HepG2 (cell line): ENCODE measurements at regions not wholly inside any gene's neighbourhood (a gene's known extent, or its start where the extent isn't known, plus 50 kb on each side); places are given as distances from the start of the nearest gene placed in this dataset.

Experiments
- ATAC-seq: fragments of 200-7000 bp; cut with Tn5 transposase; 3 replicates; pipeline ENCODE4 v1.9.1; 2020; ENCODE audit warnings: mild to moderate bottlenecking, moderate library complexity
- BruUV-seq: library from RNA; stranded (reverse); fragments of 400-500 nt; replicated peaks from 2 replicates; lab custom pipeline; 2021; lab: Mats Ljungman, UMichigan
- CTCF ChIA-PET: fragments of 300-600 bp; formaldehyde crosslinking; extraction: SDS; loops from one replicate; lab custom pipeline; 2021; ENCODE audit warnings: low total read pairs, inconsistent platforms, low intra/inter-chr PET ratio; lab: Yijun Ruan, JAX
- POLR2A ChIA-PET: fragments of 350-600 bp; sonication (Branson Sonifier 250); formaldehyde crosslinking; loops from one replicate; lab custom pipeline; 2020; ENCODE audit warnings: antibody characterized with exemption, inconsistent platforms; lab: Yijun Ruan, JAX
- DNase-seq: peaks from one replicate; pipeline ENCODE4 v3.0.0-alpha.2; 2015; ENCODE audit warnings: low spot score
- FAIRE-seq: peaks from 3 replicates; lab custom pipeline; 2011; peaks lifted over from hg19 to GRCh38; lab: Jason Lieb, UNC
- H2AFZ ChIP-seq: one replicate; pipeline ENCODE4 v1.6.1; 2011; ENCODE audit warnings: low read length, inconsistent platforms
- H3K27ac ChIP-seq: fragments of 300-600 bp; 3 replicates; pipeline ENCODE4 v1.8.0; 2011; ENCODE audit warnings: mixed run types, mild to moderate bottlenecking, mixed read lengths, low read length, inconsistent platforms; ENCODE audit not compliant: insufficient read depth; ENCODE audit errors: extremely low read length
- H3K27me3 ChIP-seq, 2 experiments: fragments of 200-600 bp in 1 of 2; 2 replicates in 1 of 2; 3 replicates in 1 of 2; pipeline versions ENCODE4 v1.6.0 to v1.8.0; 2011; ENCODE audit warnings: low read length in 2 of 2, mild to moderate bottlenecking in 2 of 2, moderate library complexity in 2 of 2, inconsistent platforms in 1 of 2; ENCODE audit not compliant: insufficient read depth in 2 of 2, control insufficient read depth in 1 of 2
- H3K36me3 ChIP-seq, 2 experiments: fragments of 200-600 bp in 1 of 2; replicated peaks in 1 of 2; 2 replicates in 1 of 2; 3 replicates in 1 of 2; pipeline versions ENCODE4 v1.5.1 to v1.8.0; 2011; ENCODE audit warnings: low read length in 2 of 2, inconsistent platforms in 1 of 2; ENCODE audit not compliant: insufficient read depth in 2 of 2, control insufficient read depth in 1 of 2
- H3K4me1 ChIP-seq: 2 replicates; pipeline ENCODE4 v1.5.1; 2012; ENCODE audit warnings: low read length, inconsistent platforms; ENCODE audit not compliant: insufficient read depth
- H3K4me2 ChIP-seq: 2 replicates; pipeline ENCODE4 v1.6.0; 2011; ENCODE audit warnings: low read depth, low read length, inconsistent platforms
- H3K4me3 ChIP-seq, 3 experiments: fragments of 200-600 bp in 1 of 3; sonication (generic), shearing (Covaris generic) in 1 of 3; replicated peaks in 1 of 3; 2 replicates each; pipeline ENCODE4 v1.5.1; 2011 to 2016; ENCODE audit warnings: low read length in 3 of 3, inconsistent platforms in 2 of 3, low read depth in 2 of 3, mild to moderate bottlenecking in 2 of 3, control low read depth in 1 of 3, mixed read lengths in 1 of 3; ENCODE audit not compliant: insufficient read depth in 1 of 3
- H3K79me2 ChIP-seq: one replicate; pipeline ENCODE4 v1.6.1; 2011; ENCODE audit warnings: low read length, inconsistent platforms; ENCODE audit not compliant: insufficient read depth
- H3K9ac ChIP-seq: 2 replicates; pipeline ENCODE4 v1.6.0; 2011; ENCODE audit warnings: mild to moderate bottlenecking, low read depth, low read length, inconsistent platforms; ENCODE audit not compliant: insufficient read depth
- H3K9me3 ChIP-seq: 2 replicates; pipeline ENCODE4 v1.5.1; 2012; ENCODE audit warnings: mild to moderate bottlenecking, low read length
- H4K20me1 ChIP-seq: 2 replicates; pipeline ENCODE4 v1.6.0; 2011; ENCODE audit warnings: inconsistent platforms, mild to moderate bottlenecking, low read length, moderate library complexity; ENCODE audit not compliant: insufficient read depth
- ARID4A ChIP-seq: sonication (generic); formaldehyde crosslinking; IDR thresholded peaks from 2 replicates; pipeline ENCODE4 v1.5.0; 2020; ENCODE audit warnings: mild to moderate bottlenecking, missing genetic modification reagents, borderline replicate concordance
- BRCA1 ChIP-seq: sonication (generic); formaldehyde crosslinking; IDR thresholded peaks from 2 replicates; pipeline ENCODE4 v1.4.0; 2020; ENCODE audit warnings: missing genetic modification reagents
- GLMP ChIP-seq: sonication (generic); formaldehyde crosslinking; IDR thresholded peaks from 2 replicates; pipeline ENCODE4 v1.9.0; 2021; ENCODE audit warnings: missing genetic modification reagents, mild to moderate bottlenecking, borderline replicate concordance
- NFAT5 ChIP-seq: sonication (generic); formaldehyde crosslinking; IDR thresholded peaks from 2 replicates; pipeline ENCODE4 v1.4.0; 2020; ENCODE audit warnings: missing genetic modification reagents
- SP4 ChIP-seq: sonication (generic); formaldehyde crosslinking; IDR thresholded peaks from 2 replicates; pipeline ENCODE4 v1.8.1; 2023; ENCODE audit warnings: mild to moderate bottlenecking, missing genetic modification reagents
- TBX2 ChIP-seq: sonication (generic); formaldehyde crosslinking; IDR thresholded peaks from 2 replicates; pipeline ENCODE4 v1.5.0; 2020; ENCODE audit warnings: missing genetic modification reagents, mild to moderate bottlenecking, borderline replicate concordance
- ZFP41 ChIP-seq: sonication (generic); formaldehyde crosslinking; IDR thresholded peaks from 2 replicates; pipeline ENCODE4 v1.4.0; 2020; ENCODE audit warnings: mild to moderate bottlenecking, missing genetic modification reagents, borderline replicate concordance
- ZNF138 ChIP-seq: sonication (generic); formaldehyde crosslinking; IDR thresholded peaks from 2 replicates; pipeline ENCODE4 v1.5.0; 2020; ENCODE audit warnings: mild to moderate bottlenecking, low read depth, missing genetic modification reagents
- ZNF451 ChIP-seq: sonication (generic); formaldehyde crosslinking; IDR thresholded peaks from 2 replicates; pipeline ENCODE4 v1.5.0; 2020; ENCODE audit warnings: mild to moderate bottlenecking, missing genetic modification reagents
- ZNF775 ChIP-seq: sonication (generic); formaldehyde crosslinking; IDR thresholded peaks from 2 replicates; pipeline ENCODE4 v1.4.0; 2020; ENCODE audit warnings: missing genetic modification reagents, mild to moderate bottlenecking, moderate library complexity, borderline replicate concordance
- ZUFSP ChIP-seq: sonication (generic); formaldehyde crosslinking; IDR thresholded peaks from 2 replicates; pipeline ENCODE4 v1.9.0; 2021; ENCODE audit warnings: missing genetic modification reagents, mild to moderate bottlenecking, borderline replicate concordance
- WGBS: methylation state at CpG from one replicate; pipeline ENCODE4 v1.1.6; 2017; ENCODE audit warnings: low lambda C conversion rate; 5-methylcytosine and 5-hydroxymethylcytosine counted together
- in situ Hi-C: cut with HindIII; loops from 2 replicates; pipeline ENCODE4 v1.10.0; 2017; ENCODE audit warnings: low pct_unique_long_range_greater_than_20kb; ENCODE audit not compliant: extremely low pct_ligation_motif_present
- intact Hi-C: fragments of 100-400 bp; cut with micrococcal nuclease; formaldehyde crosslinking; loops from one replicate; pipeline ENCODE4 v1.10.0; 2022; ENCODE audit not compliant: unreplicated experiment

- FAIRE-seq (no peak), ATAC-seq (no peak)
- Histone ChIP-seq H3K4me2 (no peak overlapping the region), H3K27ac (no peak overlapping the region)
- in situ Hi-C loops = no loop called here
- TF ChIP-seq ZUFSP (CRISPR knock-in tag) (no peak), NFAT5 (CRISPR knock-in tag) (no peak), ZNF451 (CRISPR knock-in tag) (no peak), ZFP41 (CRISPR knock-in tag) (no peak), TBX2 (CRISPR knock-in tag) (no peak), GLMP (CRISPR knock-in tag) (no peak), ZNF775 (CRISPR knock-in tag) (no peak), ARID4A (CRISPR knock-in tag) (no peak), ZNF138 (CRISPR knock-in tag) (no peak), BRCA1 (no peak), SP4 (no peak)
- TF ChIP-seq, all 625 proteins: peak for 0
- WGBS = 4% methylated on average over 1 of the region's 1 CpG
- ChIA-PET POLR2A (no interaction called here), CTCF (no interaction called here)
- Histone ChIP-seq H4K20me1 (no peaks in the 10 kb centered on the region), H3K36me3 (no peaks in the 10 kb centered on the region), H3K27me3 (no peaks in the 10 kb centered on the region; a peak in 1 of 5 replicates), H3K9ac (no peak overlapping the region), H3K9me3 (no peaks in the 10 kb centered on the region), H3K4me1 (peaks cover 7% of the 10 kb centered on the region), H2AFZ (no peak overlapping the region), H3K79me2 (no peaks in the 10 kb centered on the region), H3K4me3 (no peak overlapping the region)
- no TSS peak for BruUV-seq
- intact Hi-C loops = no loop called here
- DNase-seq = no peak
These were observed 165.1 kb upstream of the IRS2 start for GRCh38 chr13:109951491-109951890.
